C4-2B (cell line): ENCODE measurements at regions not wholly inside any gene's neighbourhood (a gene's known extent, or its start where the extent isn't known, plus 50 kb on each side); places are given as distances from the start of the nearest gene placed in this dataset.
A peak's percentile ranks its signal among the peaks of the same experiment; 100 is the strongest.

ENCODE experiments used
- H3K27ac ChIP-seq: fragments of 450-650 bp; 2 replicates; pipeline ENCODE4 v1.5.1; 2017
- CTCF ChIP-seq: fragments of 450-650 bp; conservative IDR thresholded peaks from 2 replicates; pipeline ENCODE4 v1.5.1; 2017; ENCODE audit warnings: mild to moderate bottlenecking
- ZFX ChIP-seq: fragments of 450-650 bp; IDR thresholded peaks from 2 replicates; pipeline ENCODE4 v1.6.1; 2017

- no peak overlapping the region for H3K27ac ChIP-seq
- TF ChIP-seq CTCF: no peak
- no peak for TF ChIP-seq ZFX
Observed at GRCh38 chr12:20201733-20202132, 166.6 kb upstream of the PDE3A start.

- TF ChIP-seq CTCF (no peak), ZFX (no peak)
Observed at GRCh38 chr12:20205854-20206253, 162.5 kb upstream of the PDE3A start.

GRCh38 chr12:20206410-20206809 lies 161.9 kb upstream of the PDE3A start:
- no peak overlapping the region for H3K27ac ChIP-seq
- TF ChIP-seq ZFX (no peak), CTCF (no peak)

More at GRCh38 chr12:20205854-20206253, 162.5 kb upstream of the PDE3A start:
- no peak overlapping the region for H3K27ac ChIP-seq

- TF ChIP-seq ZFX: no peak
- TF ChIP-seq CTCF: no peak
- no peak overlapping the region for H3K27ac ChIP-seq
Observed at GRCh38 chr12:20210621-20211215, 157.6 kb upstream of the PDE3A start.

- H3K27ac ChIP-seq: no peak overlapping the region
- TF ChIP-seq ZFX (no peak), CTCF (no peak)
Observed at GRCh38 chr12:20211541-20211940, 156.8 kb upstream of the PDE3A start.

- H3K27ac ChIP-seq: no peak overlapping the region
- TF ChIP-seq ZFX (no peak), CTCF (no peak)
Observed at GRCh38 chr12:20211981-20212421, 156.3 kb upstream of the PDE3A start.

- TF ChIP-seq CTCF (no peak), ZFX (no peak)
- H3K27ac ChIP-seq: peak overlapping the region; percentile 47; the same call in 1 of the 2 replicates
Observed at GRCh38 chr12:20212658-20213555, 155.4 kb upstream of the PDE3A start.
